Memory B cell (primary cell): ENCODE measurements at regions not wholly inside any gene's neighbourhood (a gene's known extent, or its start where the extent isn't known, plus 50 kb on each side); places are given as distances from the start of the nearest gene placed in this dataset.

Experiments
- ATAC-seq: fragments of 150-1000 bp; cut with Tn5 transposase; 2 replicates; pipeline ENCODE4 v1.10.0; 2021; ENCODE audit warnings: low read depth, mild to moderate bottlenecking, moderate library complexity
- DNase-seq, 2 donors: peaks; one replicate each; pipeline ENCODE4 v3.0.0; 2022; ENCODE audit warnings: low spot score in 2 of 2
- H3K27ac Mint-ChIP-seq: one replicate; pipeline ENCODE4 v1.8.0; 2022; ENCODE audit warnings: mild to moderate bottlenecking, moderate library complexity, mixed read lengths
- H3K27me3 Mint-ChIP-seq: one replicate; pipeline ENCODE4 v1.8.0; 2022; ENCODE audit warnings: mixed read lengths
- H3K36me3 Mint-ChIP-seq: one replicate; pipeline ENCODE4 v1.8.0; 2022; ENCODE audit warnings: mild to moderate bottlenecking, mixed read lengths
- H3K4me1 Mint-ChIP-seq: one replicate; pipeline ENCODE4 v1.8.0; 2022; ENCODE audit warnings: mixed read lengths
- H3K4me3 Mint-ChIP-seq: one replicate; pipeline ENCODE4 v1.8.0; 2022; ENCODE audit warnings: mild to moderate bottlenecking, moderate library complexity, mixed read lengths
- H3K9me3 Mint-ChIP-seq: one replicate; pipeline ENCODE4 v1.8.0; 2022; ENCODE audit warnings: mixed read lengths

- DNase-seq (no peak), ATAC-seq (no peak)
- H3K4me3 Mint-ChIP-seq, result no peak overlapping the region
- no peaks in the 10 kb centered on the region for H3K27me3 Mint-ChIP-seq
- no peak overlapping the region for H3K27ac Mint-ChIP-seq
- H3K4me1 Mint-ChIP-seq, result no peaks in the 10 kb centered on the region
- no peaks in the 10 kb centered on the region for H3K36me3 Mint-ChIP-seq
- H3K9me3 Mint-ChIP-seq, result peaks cover 4% of the 10 kb centered on the region
Measured at GRCh38 chr6:23388086-23388783, 737.8 kb upstream of the NRSN1 start.

GRCh38 chr6:23389386-23389785, 736.6 kb upstream of the NRSN1 start:
- ATAC-seq (no peak), DNase-seq (no peak)
- H3K4me3 Mint-ChIP-seq, result no peak overlapping the region
- peaks cover 10% of the 10 kb centered on the region for H3K9me3 Mint-ChIP-seq
- H3K27me3 Mint-ChIP-seq, result no peaks in the 10 kb centered on the region
- no peaks in the 10 kb centered on the region for H3K4me1 Mint-ChIP-seq
- no peak overlapping the region for H3K27ac Mint-ChIP-seq
- H3K36me3 Mint-ChIP-seq, result no peaks in the 10 kb centered on the region

DNA sequence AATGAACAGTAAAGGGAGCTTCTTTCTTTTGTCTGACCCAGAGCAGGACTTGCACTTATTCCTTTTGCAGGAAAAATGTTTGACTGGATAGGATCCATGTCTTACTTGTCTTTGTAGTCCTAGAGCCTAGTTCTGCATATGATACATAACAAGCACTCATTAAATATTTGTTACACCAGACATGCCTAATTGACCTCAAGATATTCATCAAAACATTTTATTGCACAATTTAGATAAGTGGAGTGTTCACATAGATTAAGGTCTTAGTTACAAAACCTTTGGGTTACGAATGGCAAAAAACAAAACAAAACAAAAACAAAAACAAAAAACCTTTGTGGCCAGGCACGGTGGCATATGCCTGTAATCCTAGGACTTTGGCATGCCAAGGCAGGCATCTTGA, 735.8 kb upstream of the NRSN1 start:
- H3K4me1 Mint-ChIP-seq, result no peaks in the 10 kb centered on the region
- no peak for DNase-seq
- no peak overlapping the region for H3K27ac Mint-ChIP-seq
- no peaks in the 10 kb centered on the region for H3K27me3 Mint-ChIP-seq
- H3K9me3 Mint-ChIP-seq, result peaks cover 11% of the 10 kb centered on the region
- H3K36me3 Mint-ChIP-seq, result no peaks in the 10 kb centered on the region
- ATAC-seq, result no peak
- no peak overlapping the region for H3K4me3 Mint-ChIP-seq

- H3K36me3 Mint-ChIP-seq, result no peaks in the 10 kb centered on the region
- no peak for DNase-seq
- H3K4me3 Mint-ChIP-seq, result no peak overlapping the region
- ATAC-seq, result no peak
- peaks cover 9% of the 10 kb centered on the region for H3K9me3 Mint-ChIP-seq
- H3K27ac Mint-ChIP-seq, result no peak overlapping the region
- H3K27me3 Mint-ChIP-seq, result no peaks in the 10 kb centered on the region
- no peaks in the 10 kb centered on the region for H3K4me1 Mint-ChIP-seq
Measured at GRCh38 chr6:23394681-23395080, 731.3 kb upstream of the NRSN1 start.

GRCh38 chr6:23395381-23395780, 730.6 kb upstream of the NRSN1 start:
- Mint-ChIP-seq H3K4me1 (no peaks in the 10 kb centered on the region), H3K27ac (no peak overlapping the region), H3K9me3 (peaks cover 9% of the 10 kb centered on the region), H3K4me3 (no peak overlapping the region), H3K27me3 (no peaks in the 10 kb centered on the region), H3K36me3 (no peaks in the 10 kb centered on the region)
- ATAC-seq (no peak), DNase-seq (no peak)

DNA sequence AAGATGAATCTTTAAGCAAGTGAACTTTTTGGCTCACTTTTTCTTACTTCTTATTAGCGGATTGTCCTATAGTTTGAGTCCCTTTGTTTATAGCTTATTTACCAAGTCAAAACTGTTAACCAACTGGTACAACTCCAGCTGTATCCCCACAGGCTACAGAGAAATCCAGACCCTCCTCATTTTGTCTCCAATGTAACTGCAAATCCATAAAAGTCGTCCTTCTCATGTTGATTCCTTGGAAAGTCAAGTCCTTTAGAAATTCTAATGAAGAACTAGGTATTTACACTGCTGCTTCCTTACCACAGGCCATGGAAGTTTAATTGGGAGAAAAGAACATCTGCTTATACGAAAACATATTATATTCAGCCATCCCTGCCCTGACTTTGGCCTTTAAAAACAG, 729.1 kb upstream of the NRSN1 start:
- no peaks in the 10 kb centered on the region for H3K4me1 Mint-ChIP-seq
- H3K27me3 Mint-ChIP-seq, result no peaks in the 10 kb centered on the region
- DNase-seq (no peak), ATAC-seq (no peak)
- no peaks in the 10 kb centered on the region for H3K36me3 Mint-ChIP-seq
- no peak overlapping the region for H3K27ac Mint-ChIP-seq
- H3K4me3 Mint-ChIP-seq, result no peak overlapping the region
- peaks cover 10% of the 10 kb centered on the region for H3K9me3 Mint-ChIP-seq

DNA sequence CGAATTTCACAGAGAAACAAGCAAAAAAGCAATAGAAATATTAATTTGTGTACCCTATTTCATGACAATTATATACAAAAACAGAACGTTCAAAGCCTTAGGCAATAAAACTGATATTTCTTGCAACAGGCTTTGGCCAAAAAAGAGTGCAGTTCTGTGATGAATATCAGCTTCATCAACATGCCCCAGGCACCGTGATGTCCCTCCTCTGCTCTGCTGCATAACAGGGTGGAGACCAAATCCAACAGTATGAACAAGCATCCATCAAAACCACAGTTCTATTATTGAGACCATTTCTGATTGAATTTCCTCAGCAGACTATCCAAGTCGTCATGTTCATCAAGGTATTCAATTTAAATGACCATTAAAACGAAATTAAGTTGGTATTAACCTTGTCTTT, 722.6 kb upstream of the NRSN1 start:
- ATAC-seq, result no peak

DNA sequence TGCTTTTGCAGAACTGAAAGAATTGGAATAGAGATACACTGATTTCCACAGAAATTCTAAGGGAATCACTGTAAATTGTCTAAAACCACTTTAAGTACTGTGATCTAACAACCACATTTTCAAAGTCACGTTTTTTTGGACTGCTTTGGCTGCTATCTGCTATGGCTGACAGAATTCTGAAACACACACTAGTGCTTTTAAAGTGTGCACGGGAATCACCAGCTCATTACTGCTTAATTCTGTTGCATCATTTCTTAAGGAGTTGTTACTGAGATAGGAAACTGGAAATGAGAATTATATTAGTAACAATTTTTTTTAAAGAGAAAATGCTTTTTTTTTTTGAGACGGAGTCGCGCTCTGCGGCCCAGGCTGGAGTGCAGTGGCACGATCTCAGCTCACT, 716.5 kb upstream of the NRSN1 start:
- ATAC-seq (no peak), DNase-seq (no peak)
- Mint-ChIP-seq H3K9me3 (peaks cover 6% of the 10 kb centered on the region), H3K27me3 (no peaks in the 10 kb centered on the region), H3K36me3 (no peaks in the 10 kb centered on the region), H3K4me3 (no peak overlapping the region), H3K27ac (no peak overlapping the region), H3K4me1 (no peaks in the 10 kb centered on the region)

More for the DNA sequence above, 722.6 kb upstream of the NRSN1 start:
- no peaks in the 10 kb centered on the region for H3K4me1 Mint-ChIP-seq
- no peak overlapping the region for H3K27ac Mint-ChIP-seq
- DNase-seq, result no peak
- no peak overlapping the region for H3K4me3 Mint-ChIP-seq
- H3K36me3 Mint-ChIP-seq, result no peaks in the 10 kb centered on the region
- peaks cover 5% of the 10 kb centered on the region for H3K9me3 Mint-ChIP-seq
- no peaks in the 10 kb centered on the region for H3K27me3 Mint-ChIP-seq

DNA sequence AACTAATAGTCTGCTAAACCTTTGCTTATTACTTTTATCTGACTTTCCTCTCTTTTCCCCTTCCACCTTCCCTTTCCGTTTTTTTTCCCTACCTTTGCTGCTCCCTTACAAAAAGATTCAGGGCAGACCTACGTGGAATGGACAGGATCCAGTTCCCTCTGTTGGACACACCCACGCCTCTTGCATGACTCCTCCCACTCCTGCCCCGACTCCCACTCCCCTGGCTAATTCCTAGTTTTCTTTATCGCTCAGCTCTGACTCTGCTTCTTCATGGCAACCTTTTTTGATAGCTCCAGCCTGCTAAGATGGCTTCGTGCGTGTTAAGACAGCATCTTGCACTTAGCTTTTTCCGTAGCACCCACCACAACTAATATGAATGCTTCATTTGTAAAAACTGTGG, 715.6 kb upstream of the NRSN1 start:
- H3K27ac Mint-ChIP-seq, result no peak overlapping the region
- H3K36me3 Mint-ChIP-seq, result no peaks in the 10 kb centered on the region
- no peak overlapping the region for H3K4me3 Mint-ChIP-seq
- H3K9me3 Mint-ChIP-seq, result peaks cover 8% of the 10 kb centered on the region
- ATAC-seq, result no peak
- no peak for DNase-seq
- H3K27me3 Mint-ChIP-seq, result no peaks in the 10 kb centered on the region
- H3K4me1 Mint-ChIP-seq, result no peaks in the 10 kb centered on the region

- Mint-ChIP-seq H3K27ac (no peak overlapping the region), H3K9me3 (peaks cover 7% of the 10 kb centered on the region), H3K4me1 (no peaks in the 10 kb centered on the region), H3K36me3 (no peaks in the 10 kb centered on the region), H3K27me3 (no peaks in the 10 kb centered on the region), H3K4me3 (no peak overlapping the region)
- no peak for ATAC-seq
- no peak for DNase-seq
Measured at GRCh38 chr6:23412770-23413169, 713.2 kb upstream of the NRSN1 start.

DNA sequence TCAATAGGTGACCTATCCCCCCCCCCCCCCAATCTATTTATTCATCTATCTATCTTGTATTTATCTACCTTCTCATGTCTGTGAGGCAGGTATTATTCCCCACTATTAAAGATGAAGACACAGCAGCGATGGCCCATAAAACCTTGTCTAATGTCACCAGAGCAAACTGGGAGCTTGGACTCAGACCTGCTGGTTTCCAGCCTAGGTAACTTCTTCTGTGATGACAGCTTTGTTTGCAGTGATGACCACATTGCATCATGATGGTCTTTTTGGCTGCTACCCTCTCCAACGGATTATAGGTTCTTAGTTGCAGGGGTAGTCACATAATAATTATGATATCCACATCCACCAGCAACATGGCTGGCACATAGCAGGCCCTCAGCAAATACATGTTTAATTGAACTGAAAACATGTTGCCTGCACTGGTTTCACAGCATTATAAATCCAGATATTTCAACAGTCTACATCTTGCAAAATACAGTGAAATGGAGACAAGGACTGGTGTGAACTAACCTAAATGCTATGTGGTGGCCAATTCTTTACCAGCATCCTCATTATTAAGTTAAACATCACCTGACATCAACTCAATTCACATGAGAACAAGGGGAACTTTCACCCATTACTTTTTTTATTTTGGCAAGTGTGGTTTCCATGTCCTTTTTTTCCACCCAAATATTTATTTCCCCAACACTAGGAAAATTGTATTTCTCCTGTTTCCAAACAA, 712.5 kb upstream of the NRSN1 start:
- no peaks in the 10 kb centered on the region for H3K27me3 Mint-ChIP-seq
- ATAC-seq (no peak), DNase-seq (no peak)
- no peaks in the 10 kb centered on the region for H3K4me1 Mint-ChIP-seq
- no peak overlapping the region for H3K27ac Mint-ChIP-seq
- H3K9me3 Mint-ChIP-seq, result peaks cover 7% of the 10 kb centered on the region
- no peak overlapping the region for H3K4me3 Mint-ChIP-seq
- no peaks in the 10 kb centered on the region for H3K36me3 Mint-ChIP-seq

DNA sequence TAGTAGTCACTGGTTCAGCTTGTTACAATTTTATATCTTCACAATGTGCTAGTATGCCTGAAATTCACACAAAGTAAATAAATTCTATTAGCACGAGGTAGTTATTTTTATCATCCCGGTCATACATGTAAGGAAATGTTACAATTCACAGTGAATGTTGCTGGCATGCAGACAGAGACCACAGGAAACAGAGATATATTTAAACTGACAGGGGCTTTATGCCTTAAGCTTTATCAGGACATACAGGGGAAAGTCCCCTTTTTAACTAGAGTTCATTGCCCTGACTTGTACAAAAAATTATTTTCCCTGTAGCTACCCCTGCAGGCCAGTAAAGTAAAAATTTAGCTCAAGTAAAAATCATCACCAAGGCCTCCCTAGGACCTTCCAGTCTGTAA, 712.0 kb upstream of the NRSN1 start:
- Mint-ChIP-seq H3K27me3 (no peaks in the 10 kb centered on the region), H3K4me1 (no peaks in the 10 kb centered on the region), H3K9me3 (peaks cover 7% of the 10 kb centered on the region), H3K4me3 (no peak overlapping the region), H3K36me3 (no peaks in the 10 kb centered on the region), H3K27ac (no peak overlapping the region)
- ATAC-seq (no peak), DNase-seq (no peak)

DNA sequence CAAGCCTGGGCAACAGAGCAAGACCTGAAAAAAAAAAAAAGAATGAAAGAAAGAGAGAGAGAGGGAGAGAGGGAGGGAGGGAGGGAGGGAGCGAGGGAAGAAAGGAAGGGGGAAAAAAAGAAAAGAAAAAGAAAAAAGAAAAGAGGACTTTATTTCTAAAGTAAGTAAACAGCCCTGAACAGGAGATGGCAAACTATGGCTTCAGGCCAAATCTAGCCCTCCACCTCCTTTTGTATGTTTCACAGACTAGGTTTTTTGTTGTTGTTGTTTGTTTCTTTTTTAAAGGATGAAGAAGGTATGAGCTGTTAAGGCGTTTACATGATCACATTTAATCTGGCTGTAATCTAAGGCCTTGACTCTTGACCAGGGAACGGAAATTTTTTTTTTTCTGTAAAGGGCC, 711.1 kb upstream of the NRSN1 start:
- Mint-ChIP-seq H3K27ac (no peak overlapping the region), H3K27me3 (no peaks in the 10 kb centered on the region), H3K4me3 (no peak overlapping the region), H3K36me3 (no peaks in the 10 kb centered on the region), H3K4me1 (no peaks in the 10 kb centered on the region), H3K9me3 (peaks cover 7% of the 10 kb centered on the region)
- no peak for DNase-seq
- no peak for ATAC-seq

DNA sequence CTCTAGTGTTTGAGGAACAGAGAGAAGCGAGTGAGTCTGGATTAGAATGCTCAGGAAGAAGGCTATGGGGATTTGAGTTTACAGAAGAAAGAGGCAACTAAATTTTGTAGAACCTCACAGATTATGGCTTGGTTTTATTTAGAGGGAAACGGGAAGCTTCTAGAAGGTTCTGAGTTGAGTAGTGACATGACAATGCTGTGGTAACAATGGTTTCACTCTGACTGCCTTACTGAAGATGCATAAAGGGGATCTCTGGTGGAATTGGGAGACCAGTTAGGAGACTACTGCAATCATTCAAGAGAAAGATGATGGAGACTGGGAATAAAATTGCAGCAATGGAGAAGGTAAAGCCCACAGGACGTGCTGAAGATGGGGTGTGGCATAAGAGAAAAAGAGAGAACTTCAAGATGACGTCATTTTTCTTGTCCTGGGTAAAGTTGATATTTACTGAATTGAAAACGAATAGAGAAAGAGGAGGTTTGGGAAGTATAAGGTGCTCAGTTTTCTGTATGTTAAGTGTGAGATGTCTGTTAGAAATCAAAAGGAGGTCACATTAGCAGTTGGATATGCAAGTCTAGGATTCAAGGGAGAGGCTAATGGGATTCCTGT, 710.1 kb upstream of the NRSN1 start:
- H3K9me3 Mint-ChIP-seq, result peaks cover 3% of the 10 kb centered on the region
- no peak for ATAC-seq
- H3K4me1 Mint-ChIP-seq, result no peaks in the 10 kb centered on the region
- DNase-seq, result no peak
- H3K4me3 Mint-ChIP-seq, result no peak overlapping the region
- H3K27me3 Mint-ChIP-seq, result no peaks in the 10 kb centered on the region
- H3K36me3 Mint-ChIP-seq, result no peaks in the 10 kb centered on the region
- H3K27ac Mint-ChIP-seq, result no peak overlapping the region

- H3K27me3 Mint-ChIP-seq, result no peaks in the 10 kb centered on the region
- no peak for DNase-seq
- no peak overlapping the region for H3K4me3 Mint-ChIP-seq
- H3K9me3 Mint-ChIP-seq, result peaks cover 6% of the 10 kb centered on the region
- H3K4me1 Mint-ChIP-seq, result no peaks in the 10 kb centered on the region
- no peak for ATAC-seq
- H3K36me3 Mint-ChIP-seq, result no peaks in the 10 kb centered on the region
- H3K27ac Mint-ChIP-seq, result no peak overlapping the region
Measured at GRCh38 chr6:23417133-23417532, 708.9 kb upstream of the NRSN1 start.
